Islet of Langerhans (tissue), 1 donor: ENCODE measurements at regions not wholly inside any gene's neighbourhood (a gene's known extent, or its start where the extent isn't known, plus 50 kb on each side); places are given as distances from the start of the nearest gene placed in this dataset.
"Not testable (repeated sequence)": the region's sequence is repeated elsewhere in the genome, so short reads cannot be mapped to it uniquely, and the experiment has no call there.

Source experiments
- FAIRE-seq: peaks from one replicate; lab custom pipeline; 2011; peaks lifted over from hg19 to GRCh38; lab: Jason Lieb, UNC

- FAIRE-seq: no peak
Observed at GRCh38 chr7:67916571-67917436, 920.2 kb downstream of the TYW1 start.

DNA sequence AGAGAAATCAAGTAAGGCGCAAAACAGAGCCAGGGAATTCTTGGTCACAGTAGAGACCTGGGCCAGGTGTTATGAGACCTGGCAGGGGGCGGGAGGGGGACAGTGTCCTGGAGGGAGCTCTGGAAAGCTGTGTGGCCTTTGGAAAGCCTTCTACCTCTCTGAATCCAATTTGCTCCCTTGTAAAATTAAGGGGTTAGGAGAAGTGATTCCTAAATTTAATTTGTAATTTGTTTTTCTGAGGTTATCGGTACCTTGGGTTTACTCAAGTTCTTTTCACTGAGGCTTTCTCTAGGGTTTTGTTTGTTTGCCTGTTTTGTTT, 920.8 kb downstream of the TYW1 start:
- no peak for FAIRE-seq

GRCh38 chr7:67918158-67918557, 921.5 kb downstream of the TYW1 start:
- FAIRE-seq: no peak

DNA sequence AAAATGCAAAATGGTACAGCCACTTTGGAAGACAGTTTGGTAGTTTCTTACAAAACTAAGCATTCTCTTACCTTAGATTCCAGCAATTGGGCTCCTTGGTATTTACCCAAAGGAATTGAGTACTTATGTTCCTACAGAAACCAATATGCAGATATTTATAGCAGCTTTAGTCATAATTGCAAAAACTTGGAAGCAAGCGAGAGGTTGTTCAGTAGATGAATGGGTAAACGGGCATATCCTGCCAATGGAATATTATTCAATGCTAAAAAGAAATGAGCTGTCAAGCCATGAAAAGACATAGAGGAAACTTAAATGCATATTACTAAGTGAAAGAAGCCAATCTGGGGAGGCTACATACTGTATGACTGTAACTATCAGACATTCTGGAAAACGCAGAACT, 926.7 kb downstream of the TYW1 start:
- no peak for FAIRE-seq

- no peak for FAIRE-seq
Observed at GRCh38 chr7:67928141-67928540, 931.5 kb downstream of the TYW1 start.

GRCh38 chr7:67936447-67936846, 939.8 kb downstream of the TYW1 start:
- FAIRE-seq: not testable (repeated sequence)

DNA sequence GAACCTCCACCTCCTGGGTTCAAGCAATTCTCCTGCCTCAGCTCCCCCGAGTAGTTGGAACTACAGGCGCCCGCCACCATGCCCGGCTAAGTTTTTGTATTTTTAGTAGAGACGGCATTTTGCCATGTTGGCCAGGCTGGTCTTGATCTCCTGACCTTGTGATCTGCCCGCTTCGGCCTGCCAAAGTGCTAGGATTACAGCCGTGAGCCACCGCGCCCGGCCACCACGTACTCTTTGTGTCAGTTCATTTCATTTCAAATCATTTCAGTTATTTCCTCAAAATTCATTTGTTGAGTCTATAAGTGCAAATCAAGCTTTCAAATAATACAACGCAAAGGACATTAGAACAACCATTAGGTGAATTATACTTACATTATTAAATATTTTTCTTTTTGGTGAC, 943.8 kb downstream of the TYW1 start:
- FAIRE-seq: no peak

GRCh38 chr7:67947191-67947590, 950.6 kb downstream of the TYW1 start:
- no peak for FAIRE-seq

- no peak for FAIRE-seq
Observed at GRCh38 chr7:67947646-67948045, 951.0 kb downstream of the TYW1 start.

DNA sequence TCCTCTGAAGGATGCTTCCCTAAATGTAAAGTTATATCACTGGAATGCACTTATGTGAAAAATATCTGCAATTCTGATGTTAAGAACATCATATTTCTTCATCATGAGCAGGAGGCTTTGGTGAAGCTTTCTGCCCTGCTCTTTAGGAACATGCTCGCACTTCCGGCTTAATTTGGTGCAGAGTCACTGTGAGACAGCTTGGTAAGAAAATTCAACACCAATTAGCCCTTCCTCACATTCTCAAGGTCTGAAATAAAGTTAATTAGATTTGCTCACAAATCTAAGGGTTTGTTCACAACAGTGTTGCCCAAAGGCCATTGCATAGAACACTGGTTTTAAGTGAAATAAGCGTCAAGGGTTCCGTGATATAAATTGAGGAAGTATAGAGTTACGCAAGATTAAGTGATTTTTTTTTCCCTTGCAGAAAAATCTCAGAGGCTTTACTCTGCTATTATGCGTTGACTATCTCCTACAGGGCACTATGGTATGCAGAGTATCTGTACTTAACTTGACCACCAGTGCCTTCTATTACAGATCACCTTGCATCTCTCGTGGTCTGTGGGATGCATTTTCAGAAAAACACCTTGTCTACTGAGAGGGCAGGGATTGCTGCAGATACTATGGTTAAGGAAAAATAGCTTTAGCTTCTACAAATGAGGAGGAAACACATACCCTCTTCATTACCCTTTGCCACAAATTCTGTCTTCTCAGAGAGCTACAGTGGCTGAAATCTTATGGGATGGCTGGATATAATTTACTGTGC, 953.9 kb downstream of the TYW1 start:
- FAIRE-seq: no peak

DNA sequence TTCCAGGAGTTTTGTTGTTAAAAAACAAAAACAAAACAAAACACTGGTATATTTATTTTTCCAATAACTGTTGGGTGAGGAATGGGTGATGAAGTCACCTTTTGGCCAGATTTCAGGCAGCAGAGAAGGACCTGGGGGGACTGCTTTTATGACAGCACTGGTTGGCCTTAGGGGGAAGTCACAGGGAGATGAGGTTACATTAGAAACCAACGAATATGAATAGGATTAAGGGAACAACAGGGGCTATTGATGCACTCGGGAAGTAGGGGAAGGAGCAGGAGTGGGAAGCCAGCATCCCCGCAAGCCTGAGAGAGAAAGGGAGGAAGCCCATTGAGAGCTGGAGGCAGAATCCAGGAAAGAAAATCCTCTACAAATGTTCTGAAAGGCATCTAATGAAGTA, 958.4 kb downstream of the TYW1 start:
- no peak for FAIRE-seq

DNA sequence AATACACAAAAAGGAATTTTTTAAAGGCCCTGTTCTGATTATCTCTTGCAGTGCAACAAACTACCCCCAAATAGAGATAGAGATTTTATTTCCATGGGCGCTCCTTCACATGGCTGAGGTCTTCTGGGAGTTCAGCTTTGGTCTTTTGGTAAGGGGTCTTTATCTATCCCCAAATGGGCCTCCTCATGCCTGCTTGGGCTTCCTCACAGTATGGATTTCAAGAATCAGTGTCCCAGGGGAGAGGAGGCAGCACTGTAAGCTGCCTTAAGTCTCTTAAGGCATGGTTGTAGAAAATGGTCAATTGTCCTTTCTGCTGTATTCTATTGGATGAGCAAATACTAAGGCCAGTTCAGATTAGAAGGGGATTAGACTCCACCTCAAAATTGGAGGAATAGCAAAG, 966.2 kb downstream of the TYW1 start:
- no peak for FAIRE-seq

DNA sequence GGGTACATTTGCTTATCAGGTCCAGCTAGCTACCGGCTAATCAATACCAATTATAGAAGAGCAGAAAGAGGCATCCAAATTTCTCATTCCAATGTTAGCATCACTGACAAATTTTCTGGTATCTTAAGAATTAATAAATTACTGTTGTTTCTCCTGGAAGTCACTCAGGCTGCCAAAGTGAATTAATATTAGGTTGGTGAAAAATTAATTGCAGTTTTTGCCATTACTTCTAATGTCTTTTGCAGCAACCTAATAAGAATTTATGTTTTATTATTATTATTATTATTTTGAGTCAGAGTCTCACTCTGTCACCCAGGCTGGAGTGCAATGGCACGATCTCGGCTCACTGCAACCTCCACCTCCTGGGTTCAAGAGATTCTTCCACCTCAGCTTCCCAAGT, 979.9 kb downstream of the TYW1 start:
- FAIRE-seq: no peak

DNA sequence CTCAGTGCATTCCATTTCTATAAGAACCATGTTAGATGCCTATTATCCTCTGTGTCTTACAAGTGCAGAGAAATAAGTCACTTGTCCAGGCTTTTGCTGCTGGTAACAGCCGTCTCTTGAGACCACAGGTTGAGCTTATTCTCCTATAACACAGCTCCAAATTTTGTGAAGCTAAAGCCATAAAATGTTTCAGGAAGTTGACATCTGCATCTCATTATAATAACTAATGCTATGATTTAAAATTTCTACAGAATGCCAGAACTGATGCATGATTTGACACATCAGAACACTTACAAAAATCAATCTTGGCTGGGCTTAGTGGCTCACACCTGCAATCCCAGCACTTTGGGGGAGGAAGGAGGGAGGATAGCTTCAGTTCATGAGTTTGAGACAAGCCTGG, 986.9 kb downstream of the TYW1 start:
- FAIRE-seq: no peak

DNA sequence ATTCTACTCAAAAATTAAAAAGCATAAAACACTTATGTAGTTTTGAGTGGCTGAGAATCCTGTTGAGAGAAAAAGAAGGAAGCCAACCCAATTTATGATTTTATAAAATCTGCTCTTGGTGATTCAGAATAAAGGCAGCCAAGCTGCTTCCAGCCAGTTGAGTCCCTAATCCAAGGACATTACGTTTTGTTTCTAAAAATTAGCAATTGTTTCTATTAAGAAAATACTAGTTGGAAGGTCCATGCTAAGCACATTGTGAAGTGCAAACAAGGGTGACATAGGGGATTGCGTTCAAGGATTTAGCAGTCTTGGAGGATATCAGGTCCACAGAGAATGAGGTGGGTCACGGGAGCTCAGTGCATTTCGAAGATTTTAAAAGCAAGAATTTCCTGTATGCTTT, 987.7 kb downstream of the TYW1 start:
- FAIRE-seq: no peak

- FAIRE-seq: no peak
Observed at GRCh38 chr7:67989142-67989541, 992.5 kb downstream of the TYW1 start.

DNA sequence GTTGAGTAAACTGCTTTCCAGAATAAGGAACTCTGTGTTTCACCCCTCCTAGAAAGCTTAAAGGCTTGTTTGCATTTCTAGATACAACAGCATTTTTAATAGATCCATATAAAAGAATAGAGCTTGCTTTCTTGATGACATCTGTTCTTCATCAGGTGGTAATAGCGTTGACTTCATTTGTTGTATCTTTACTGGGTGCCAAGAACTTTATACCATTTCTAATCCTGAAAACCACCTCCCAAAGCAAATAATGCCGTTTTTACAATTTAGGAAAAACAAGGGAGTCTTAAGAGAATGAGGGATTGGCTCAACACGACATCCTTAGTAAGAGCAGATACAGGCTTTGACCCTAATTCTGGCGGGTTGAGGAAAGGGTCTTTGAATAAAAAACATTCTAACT, 993.4 kb downstream of the TYW1 start:
- FAIRE-seq: no peak

GRCh38 chr7:67990716-67991115, 994.1 kb downstream of the TYW1 start:
- FAIRE-seq: no peak

- FAIRE-seq: no peak
Observed at GRCh38 chr7:67992287-67992686, 995.7 kb downstream of the TYW1 start.

DNA sequence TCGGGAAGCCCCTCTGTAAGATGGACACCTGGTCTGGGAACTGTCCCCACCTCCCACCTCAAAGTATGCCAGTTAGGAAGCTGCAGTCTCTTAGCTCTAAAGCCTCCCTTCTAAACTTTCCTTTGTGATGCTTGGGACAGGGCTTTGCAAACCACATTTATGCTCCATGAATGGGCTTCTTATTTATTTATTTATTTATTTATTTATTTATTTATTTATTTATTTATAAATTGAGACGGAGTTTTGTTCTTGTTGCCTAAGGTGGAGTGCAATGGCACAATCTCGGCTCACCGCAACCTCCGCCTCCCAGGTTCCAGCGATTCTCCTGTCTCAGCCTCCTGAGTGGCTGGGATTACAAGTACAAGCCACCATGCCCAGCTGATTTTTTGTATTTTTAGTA, 1009.4 kb downstream of the TYW1 start:
- FAIRE-seq: no peak

GRCh38 chr7:68006619-68007018, 1010.0 kb downstream of the TYW1 start:
- no peak for FAIRE-seq

DNA sequence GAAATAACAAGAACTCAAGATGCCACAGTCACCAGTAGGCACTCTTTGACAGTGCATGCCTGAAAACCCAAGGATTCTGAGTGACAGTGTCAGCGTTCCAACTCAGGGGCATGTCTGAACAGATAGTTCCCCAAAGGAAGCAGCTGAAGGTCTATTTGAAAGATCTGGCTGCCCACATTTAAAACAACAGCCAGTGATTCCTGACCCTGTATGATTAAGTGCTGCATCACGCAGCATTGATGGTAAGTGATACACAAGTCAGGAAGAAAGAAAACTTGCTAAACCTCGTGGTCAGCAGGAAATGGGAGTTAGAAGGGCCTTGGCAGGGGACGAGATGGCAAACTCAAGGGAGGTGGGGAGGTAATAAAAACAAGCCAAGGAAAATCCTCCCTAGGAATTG, 1013.1 kb downstream of the TYW1 start:
- FAIRE-seq: no peak

GRCh38 chr7:68014031-68014736, 1017.6 kb downstream of the TYW1 start:
- FAIRE-seq: no peak
